SK-N-SH treated with all-trans-retinoic acid at 6 μM for 48 hours (cell line): ENCODE measurements at regions not wholly inside any gene's neighbourhood (a gene's known extent, or its start where the extent isn't known, plus 50 kb on each side); places are given as distances from the start of the nearest gene placed in this dataset.

ENCODE experiments used
- ATAC-seq: fragments of 200-7000 bp; cut with Tn5 transposase; 3 replicates; pipeline ENCODE4 v1.9.1; 2020; ENCODE audit warnings: mild to moderate bottlenecking, moderate library complexity
- ARNTL ChIP-seq: fragments of 450-650 bp; formaldehyde crosslinking; IDR thresholded peaks from 2 replicates; pipeline ENCODE4 v1.5.0; 2020; ENCODE audit warnings: low read depth, mild to moderate bottlenecking, moderate library complexity, borderline replicate concordance
- CSRNP3 ChIP-seq: fragments of 250-450 bp; sonication (Bioruptor Pico); IDR thresholded peaks from 2 replicates; pipeline ENCODE4 v1.5.1; 2021; ENCODE audit warnings: mild to moderate bottlenecking, moderate library complexity
- ESRRG ChIP-seq: fragments of 250-450 bp; sonication (Bioruptor Pico); IDR thresholded peaks from 2 replicates; pipeline ENCODE4 v1.6.1; 2021; ENCODE audit warnings: mild to moderate bottlenecking
- GLIS3 ChIP-seq: fragments of 250-450 bp; sonication (Bioruptor Pico); IDR thresholded peaks from 2 replicates; pipeline ENCODE4 v1.5.0; 2020; ENCODE audit warnings: mild to moderate bottlenecking, moderate library complexity
- ISL1 ChIP-seq: fragments of 250-450 bp; sonication (Bioruptor Pico); IDR thresholded peaks from 2 replicates; pipeline ENCODE4 v2.1.2; 2022; ENCODE audit warnings: mild to moderate bottlenecking, moderate library complexity
- OSR1 ChIP-seq: fragments of 250-450 bp; sonication (Bioruptor Pico); IDR thresholded peaks from 2 replicates; pipeline ENCODE4 v1.8.0; 2022; ENCODE audit warnings: moderate library complexity, mild to moderate bottlenecking, inconsistent platforms
- RARB ChIP-seq: fragments of 250-450 bp; sonication (Bioruptor Pico); IDR thresholded peaks from 2 replicates; pipeline ENCODE4 v1.8.0; 2021; ENCODE audit warnings: mild to moderate bottlenecking, moderate library complexity
- SNAI2 ChIP-seq: fragments of 250-450 bp; sonication (Bioruptor Pico); IDR thresholded peaks from 2 replicates; pipeline ENCODE4 v1.5.0; 2020; ENCODE audit warnings: mild to moderate bottlenecking, moderate library complexity
- ZFP3 ChIP-seq: fragments of 250-450 bp; sonication (Bioruptor Pico); IDR thresholded peaks from 2 replicates; pipeline ENCODE4 v1.5.0; 2020; ENCODE audit warnings: mild to moderate bottlenecking, moderate library complexity
- ZFP30 ChIP-seq: fragments of 450-650 bp; formaldehyde crosslinking; IDR thresholded peaks from 2 replicates; pipeline ENCODE4 v1.5.0; 2022; ENCODE audit warnings: mild to moderate bottlenecking, moderate library complexity
- ZNF565 ChIP-seq: fragments of 450-650 bp; formaldehyde crosslinking; conservative IDR thresholded peaks from 2 replicates; pipeline ENCODE4 v1.5.0; 2020; ENCODE audit warnings: low read depth, mild to moderate bottlenecking, moderate library complexity
- ZNF70 ChIP-seq: fragments of 450-650 bp; formaldehyde crosslinking; IDR thresholded peaks from 2 replicates; pipeline ENCODE4 v1.5.0; 2020; ENCODE audit warnings: mild to moderate bottlenecking, moderate library complexity
- TF ChIP-seq, protein P1 (sequence below): fragments of 250-450 bp; sonication (Bioruptor Pico); IDR thresholded peaks from 2 replicates; pipeline ENCODE4 v1.8.0; 2021; ENCODE audit warnings: low read depth, mild to moderate bottlenecking, moderate library complexity, borderline replicate concordance
- TF ChIP-seq, protein P2 (sequence below): fragments of 250-450 bp; sonication (Bioruptor Pico); IDR thresholded peaks from 2 replicates; pipeline ENCODE4 v1.8.0; 2020; ENCODE audit warnings: mild to moderate bottlenecking, moderate library complexity, borderline replicate concordance
- TF ChIP-seq, protein P3 (sequence below): fragments of 250-450 bp; sonication (Bioruptor Pico); IDR thresholded peaks from 2 replicates; pipeline ENCODE4 v1.5.0; 2020; ENCODE audit warnings: mild to moderate bottlenecking, moderate library complexity

- ATAC-seq, result no peak
- TF ChIP-seq GLIS3 (CRISPR knock-in tag), result no peak
- TF ChIP-seq, protein P1, sequence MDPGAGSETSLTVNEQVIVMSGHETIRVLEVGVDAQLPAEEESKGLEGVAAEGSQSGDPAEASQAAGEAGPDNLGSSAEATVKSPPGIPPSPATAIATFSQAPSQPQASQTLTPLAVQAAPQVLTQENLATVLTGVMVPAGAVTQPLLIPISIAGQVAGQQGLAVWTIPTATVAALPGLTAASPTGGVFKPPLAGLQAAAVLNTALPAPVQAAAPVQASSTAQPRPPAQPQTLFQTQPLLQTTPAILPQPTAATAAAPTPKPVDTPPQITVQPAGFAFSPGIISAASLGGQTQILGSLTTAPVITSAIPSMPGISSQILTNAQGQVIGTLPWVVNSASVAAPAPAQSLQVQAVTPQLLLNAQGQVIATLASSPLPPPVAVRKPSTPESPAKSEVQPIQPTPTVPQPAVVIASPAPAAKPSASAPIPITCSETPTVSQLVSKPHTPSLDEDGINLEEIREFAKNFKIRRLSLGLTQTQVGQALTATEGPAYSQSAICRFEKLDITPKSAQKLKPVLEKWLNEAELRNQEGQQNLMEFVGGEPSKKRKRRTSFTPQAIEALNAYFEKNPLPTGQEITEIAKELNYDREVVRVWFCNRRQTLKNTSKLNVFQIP (CRISPR knock-in tag), result no peak
- no peak for TF ChIP-seq ZFP3 (CRISPR knock-in tag)
- no peak for TF ChIP-seq ZNF70 (CRISPR knock-in tag)
- no peak for TF ChIP-seq ZFP30 (CRISPR knock-in tag)
- no peak for TF ChIP-seq OSR1 (CRISPR knock-in tag)
- TF ChIP-seq, protein P2, sequence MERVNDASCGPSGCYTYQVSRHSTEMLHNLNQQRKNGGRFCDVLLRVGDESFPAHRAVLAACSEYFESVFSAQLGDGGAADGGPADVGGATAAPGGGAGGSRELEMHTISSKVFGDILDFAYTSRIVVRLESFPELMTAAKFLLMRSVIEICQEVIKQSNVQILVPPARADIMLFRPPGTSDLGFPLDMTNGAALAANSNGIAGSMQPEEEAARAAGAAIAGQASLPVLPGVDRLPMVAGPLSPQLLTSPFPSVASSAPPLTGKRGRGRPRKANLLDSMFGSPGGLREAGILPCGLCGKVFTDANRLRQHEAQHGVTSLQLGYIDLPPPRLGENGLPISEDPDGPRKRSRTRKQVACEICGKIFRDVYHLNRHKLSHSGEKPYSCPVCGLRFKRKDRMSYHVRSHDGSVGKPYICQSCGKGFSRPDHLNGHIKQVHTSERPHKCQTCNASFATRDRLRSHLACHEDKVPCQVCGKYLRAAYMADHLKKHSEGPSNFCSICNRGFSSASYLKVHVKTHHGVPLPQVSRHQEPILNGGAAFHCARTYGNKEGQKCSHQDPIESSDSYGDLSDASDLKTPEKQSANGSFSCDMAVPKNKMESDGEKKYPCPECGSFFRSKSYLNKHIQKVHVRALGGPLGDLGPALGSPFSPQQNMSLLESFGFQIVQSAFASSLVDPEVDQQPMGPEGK (CRISPR knock-in tag), result no peak
Measured at GRCh38 chr9:22954550-22954949, 507.9 kb downstream of the DMRTA1 start.

DNA sequence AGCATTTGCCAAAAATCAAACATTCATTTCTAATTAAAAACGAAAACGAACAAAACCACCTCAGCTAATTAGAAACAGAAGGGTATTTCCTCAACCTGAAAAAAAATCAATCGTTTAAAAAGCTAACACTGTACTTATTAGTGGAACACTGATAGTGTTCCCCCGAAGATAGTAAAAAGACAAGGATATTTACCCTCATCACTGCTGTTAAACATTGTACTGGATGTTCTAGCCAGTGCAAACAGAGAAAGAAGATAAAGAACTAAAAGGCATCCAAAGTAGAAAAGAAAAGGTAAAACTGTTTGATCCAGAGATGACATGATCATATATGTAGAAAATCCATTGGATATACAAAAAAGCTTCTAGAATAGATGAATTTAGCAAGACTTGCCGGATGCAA is 508.3 kb downstream of the DMRTA1 start:
- TF ChIP-seq ISL1 (CRISPR knock-in tag) (no peak), ZFP3 (CRISPR knock-in tag) (no peak), ARNTL (CRISPR knock-in tag) (no peak)
- ATAC-seq, result no peak

DNA sequence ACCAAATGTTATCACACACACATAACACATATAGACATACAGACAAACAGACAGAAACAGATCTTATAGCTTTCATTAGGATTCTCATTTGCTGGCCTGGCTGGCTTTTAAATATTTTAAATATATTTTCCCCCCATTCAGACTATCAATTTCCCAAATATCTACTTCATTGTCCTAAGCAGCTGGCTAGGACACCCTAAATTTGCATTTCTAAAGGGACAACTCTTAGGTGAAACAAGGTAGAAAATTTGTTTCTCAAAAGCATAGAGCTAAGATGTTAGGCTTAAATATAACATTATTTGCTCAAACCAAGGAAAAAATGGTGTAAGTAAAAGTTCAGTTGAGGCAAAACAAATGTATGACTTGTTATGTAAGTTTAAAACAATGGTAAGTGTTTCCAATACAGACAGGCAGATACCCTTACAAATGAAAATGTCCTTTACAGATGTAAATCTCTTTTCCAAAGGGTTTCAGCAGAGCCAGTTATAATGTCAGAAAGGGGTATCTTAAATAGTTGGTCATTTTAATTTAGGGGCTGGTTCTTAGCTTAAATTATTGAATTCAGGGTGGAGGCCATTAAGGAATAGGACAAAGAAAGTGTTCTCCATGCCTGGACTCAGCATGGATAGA is 522.8 kb downstream of the DMRTA1 start:
- TF ChIP-seq CSRNP3 (CRISPR knock-in tag) (no peak), ZNF70 (CRISPR knock-in tag) (no peak), ZNF565 (CRISPR knock-in tag) (no peak), RARB (CRISPR knock-in tag) (no peak), SNAI2 (CRISPR knock-in tag) (no peak), ESRRG (CRISPR knock-in tag) (no peak)
- TF ChIP-seq, protein P2 (CRISPR knock-in tag), result no peak
- TF ChIP-seq, protein P3, sequence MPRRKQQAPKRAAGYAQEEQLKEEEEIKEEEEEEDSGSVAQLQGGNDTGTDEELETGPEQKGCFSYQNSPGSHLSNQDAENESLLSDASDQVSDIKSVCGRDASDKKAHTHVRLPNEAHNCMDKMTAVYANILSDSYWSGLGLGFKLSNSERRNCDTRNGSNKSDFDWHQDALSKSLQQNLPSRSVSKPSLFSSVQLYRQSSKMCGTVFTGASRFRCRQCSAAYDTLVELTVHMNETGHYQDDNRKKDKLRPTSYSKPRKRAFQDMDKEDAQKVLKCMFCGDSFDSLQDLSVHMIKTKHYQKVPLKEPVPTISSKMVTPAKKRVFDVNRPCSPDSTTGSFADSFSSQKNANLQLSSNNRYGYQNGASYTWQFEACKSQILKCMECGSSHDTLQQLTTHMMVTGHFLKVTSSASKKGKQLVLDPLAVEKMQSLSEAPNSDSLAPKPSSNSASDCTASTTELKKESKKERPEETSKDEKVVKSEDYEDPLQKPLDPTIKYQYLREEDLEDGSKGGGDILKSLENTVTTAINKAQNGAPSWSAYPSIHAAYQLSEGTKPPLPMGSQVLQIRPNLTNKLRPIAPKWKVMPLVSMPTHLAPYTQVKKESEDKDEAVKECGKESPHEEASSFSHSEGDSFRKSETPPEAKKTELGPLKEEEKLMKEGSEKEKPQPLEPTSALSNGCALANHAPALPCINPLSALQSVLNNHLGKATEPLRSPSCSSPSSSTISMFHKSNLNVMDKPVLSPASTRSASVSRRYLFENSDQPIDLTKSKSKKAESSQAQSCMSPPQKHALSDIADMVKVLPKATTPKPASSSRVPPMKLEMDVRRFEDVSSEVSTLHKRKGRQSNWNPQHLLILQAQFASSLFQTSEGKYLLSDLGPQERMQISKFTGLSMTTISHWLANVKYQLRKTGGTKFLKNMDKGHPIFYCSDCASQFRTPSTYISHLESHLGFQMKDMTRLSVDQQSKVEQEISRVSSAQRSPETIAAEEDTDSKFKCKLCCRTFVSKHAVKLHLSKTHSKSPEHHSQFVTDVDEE, result no peak
- no peak for ATAC-seq

GRCh38 chr9:22970434-22970975 is 523.9 kb downstream of the DMRTA1 start:
- TF ChIP-seq ZFP30 (CRISPR knock-in tag), result no peak
- TF ChIP-seq, protein P3, result no peak
- ATAC-seq, result no peak
